Stromal cell of bone marrow (primary cell): ENCODE measurements at regions not wholly inside any gene's neighbourhood (a gene's known extent, or its start where the extent isn't known, plus 50 kb on each side); places are given as distances from the start of the nearest gene placed in this dataset.

Source experiments
- DNase-seq: peaks from one replicate; pipeline ENCODE4 v3.0.0-alpha.2; 2012; ENCODE audit warnings: low read depth

DNA sequence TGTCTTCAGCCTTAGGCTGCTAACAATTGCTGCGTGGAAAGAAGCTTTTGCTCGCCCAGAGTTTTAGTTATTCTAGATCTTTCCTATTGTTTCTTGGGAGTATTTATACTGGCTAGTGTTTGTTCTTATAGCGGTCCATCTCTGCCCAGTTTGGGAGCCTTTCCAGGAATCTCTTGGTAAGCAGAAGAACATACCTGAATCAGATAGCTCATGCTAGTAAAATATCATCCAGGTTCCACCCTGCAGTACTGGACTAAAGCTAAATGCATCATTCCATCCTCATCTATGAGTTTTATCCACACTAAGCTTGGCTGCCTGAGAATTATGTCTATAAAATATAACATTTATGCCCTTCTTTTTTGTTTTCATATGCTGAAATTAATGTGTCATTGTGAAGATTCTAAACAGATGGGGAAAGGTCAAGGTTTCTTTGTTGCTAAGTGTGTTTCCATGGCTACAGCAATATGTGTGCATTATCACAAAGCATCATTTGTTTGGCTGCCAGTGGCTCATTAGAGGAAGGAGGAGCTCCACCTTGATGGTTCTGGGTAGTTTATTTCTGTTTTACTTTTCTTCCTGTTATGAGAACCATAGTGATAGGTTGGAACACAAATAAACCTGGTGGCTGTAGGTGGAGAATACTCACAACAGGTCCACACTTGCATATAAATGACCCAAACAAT, 182.8 kb downstream of the PIK3C3 start:
- no peak for DNase-seq

DNA sequence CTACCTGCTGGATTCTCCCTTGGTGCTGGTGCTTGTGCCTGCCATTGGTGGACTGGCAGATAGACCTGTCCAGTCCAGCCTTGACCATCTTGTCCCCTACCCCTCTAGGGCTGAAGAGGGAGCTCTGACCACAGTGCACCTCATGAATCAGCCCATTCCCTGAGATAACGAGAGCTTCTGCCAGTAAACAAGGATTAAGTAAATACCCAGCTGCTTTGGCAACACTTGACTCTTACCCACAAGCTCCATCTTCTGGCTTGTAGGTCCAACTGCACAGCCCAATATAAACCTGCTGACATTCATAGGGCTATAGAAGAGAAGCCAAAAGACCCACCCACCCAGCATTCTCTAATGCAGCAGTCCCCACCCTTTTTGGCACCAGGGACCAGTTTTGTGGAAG, 186.4 kb downstream of the PIK3C3 start:
- DNase-seq = no peak

DNA sequence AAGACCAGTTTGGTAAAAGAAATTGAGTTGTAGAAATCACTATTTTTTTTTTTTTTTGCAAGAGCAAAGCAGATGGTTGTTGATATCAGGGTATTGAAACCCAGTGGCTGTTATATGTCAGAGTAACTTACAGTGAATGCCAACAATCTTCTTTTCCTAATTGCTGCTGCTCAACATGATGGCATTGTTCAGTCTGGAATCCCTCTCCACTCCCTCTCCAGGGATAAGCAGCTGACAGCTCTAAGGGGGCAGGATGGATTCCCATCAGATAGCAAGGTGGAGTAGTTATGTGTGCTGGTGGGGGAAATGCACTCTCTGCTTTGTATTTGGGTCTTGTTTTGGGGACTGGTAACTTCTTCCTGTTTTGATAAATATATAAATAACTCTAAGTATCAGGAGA, 200.0 kb downstream of the PIK3C3 start:
- no peak for DNase-seq

DNA sequence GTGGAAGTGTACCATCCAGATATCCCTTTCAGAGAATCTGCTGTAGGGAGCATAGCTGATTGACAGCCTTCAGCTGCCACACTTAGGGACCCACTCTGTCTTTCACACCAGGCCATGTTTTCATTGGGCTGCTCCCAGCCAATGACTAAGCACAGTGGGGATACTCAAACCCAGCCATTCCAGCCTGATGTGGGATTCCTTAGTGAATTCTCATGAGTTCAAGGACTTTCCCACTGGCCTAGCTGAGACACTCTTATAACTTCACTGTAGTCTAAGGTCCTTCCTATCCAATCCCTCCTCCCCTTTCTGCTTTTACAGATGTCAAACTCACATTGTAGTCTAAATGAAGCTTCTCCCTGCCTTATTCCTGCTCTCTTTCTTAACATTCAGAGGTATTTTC, 201.2 kb downstream of the PIK3C3 start:
- no peak for DNase-seq

DNA sequence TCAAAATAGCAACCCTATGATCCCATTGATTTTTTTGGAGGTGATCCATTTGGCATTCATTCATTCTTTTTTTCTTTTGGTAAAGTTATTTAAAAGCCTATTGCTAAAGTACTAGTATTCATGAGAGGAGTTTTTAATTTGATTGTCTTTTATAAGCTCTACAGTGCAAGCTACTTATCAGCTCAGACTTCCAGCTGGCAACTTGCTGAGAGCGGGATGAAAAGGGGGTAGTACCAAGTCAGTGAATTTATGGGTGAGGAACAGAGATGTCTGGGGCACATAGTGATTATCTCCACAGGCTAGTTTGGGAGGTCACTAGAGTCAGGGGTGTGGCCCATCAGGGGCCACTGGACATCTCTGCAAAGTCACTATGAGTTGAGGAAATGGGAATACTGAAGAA, 202.4 kb downstream of the PIK3C3 start:
- DNase-seq = no peak

DNA sequence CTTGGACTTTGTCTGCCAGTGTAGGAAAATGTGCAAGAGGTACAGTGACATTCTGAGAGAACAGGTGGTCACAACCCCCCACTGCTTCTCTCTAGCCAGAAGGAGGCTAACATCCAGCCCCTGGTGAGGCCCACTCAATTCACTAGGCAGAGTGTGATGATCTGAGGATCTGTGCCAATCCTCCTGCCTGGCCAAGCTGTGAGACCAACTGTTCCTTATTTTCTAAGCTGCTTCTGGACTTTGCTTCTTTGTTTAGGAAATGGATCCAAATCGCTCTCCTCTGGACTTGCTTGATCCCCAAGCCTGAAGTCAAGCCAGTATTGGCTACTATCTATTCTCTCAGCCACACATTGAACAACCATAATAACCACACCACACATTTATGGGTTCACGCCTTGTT, 202.8 kb downstream of the PIK3C3 start:
- no peak for DNase-seq

DNA sequence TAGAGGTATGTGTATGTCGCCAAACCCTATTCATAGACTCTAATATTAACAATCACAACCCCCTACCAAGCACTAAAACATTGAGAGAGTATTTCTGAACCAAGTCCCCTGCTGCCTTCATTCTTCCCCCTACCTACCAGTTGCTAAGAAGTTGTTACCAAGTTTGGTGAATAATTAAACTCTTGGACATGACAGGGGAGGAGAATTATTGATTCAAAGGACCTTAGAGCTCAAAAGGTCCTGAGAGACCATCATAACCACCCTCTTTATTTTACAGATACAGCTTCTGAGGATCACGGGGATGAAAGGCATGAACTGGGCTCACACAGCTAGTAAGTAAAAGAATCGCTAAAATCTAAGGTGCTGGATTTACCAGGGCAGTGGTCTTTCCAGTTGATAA, 204.1 kb downstream of the PIK3C3 start:
- DNase-seq = no peak

DNA sequence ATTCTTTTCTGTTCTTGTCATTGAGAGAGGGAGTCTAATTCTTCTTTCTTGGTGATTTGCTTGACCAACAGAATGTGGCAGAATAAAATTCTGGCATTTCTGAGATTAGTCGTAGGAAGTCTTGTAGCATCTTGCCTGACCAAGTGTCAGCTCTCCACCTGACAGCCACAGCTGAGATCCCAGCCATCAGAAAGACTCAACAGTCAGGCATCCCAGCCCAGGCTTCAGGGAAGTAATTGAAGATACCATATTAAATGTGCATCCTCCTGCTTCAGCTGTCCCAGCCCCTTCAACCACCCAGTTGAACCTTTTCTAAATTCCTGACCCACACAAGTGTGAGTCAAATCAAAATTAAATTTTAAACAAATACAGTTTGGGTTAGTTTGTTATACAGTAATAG, 208.3 kb downstream of the PIK3C3 start:
- no peak for DNase-seq

DNA sequence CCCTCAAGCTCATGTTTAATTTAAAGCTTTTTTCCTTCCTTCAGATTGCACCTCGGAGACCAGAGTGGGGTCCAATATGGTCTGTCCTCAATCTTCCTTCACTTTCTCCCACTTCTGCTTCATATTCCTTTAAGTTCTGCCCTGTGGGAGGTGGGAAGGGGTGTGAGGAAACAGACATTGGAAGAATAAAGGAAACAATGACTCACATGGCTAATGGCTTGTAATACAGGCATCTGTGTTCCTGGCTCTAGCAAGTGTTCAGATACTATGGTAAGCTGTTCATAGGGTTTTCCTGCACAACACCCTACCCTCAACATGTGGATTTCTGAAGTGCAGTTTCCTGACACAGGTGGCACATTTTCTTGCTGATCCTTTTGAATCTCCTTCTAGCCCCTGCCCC, 209.5 kb downstream of the PIK3C3 start:
- no peak for DNase-seq

DNA sequence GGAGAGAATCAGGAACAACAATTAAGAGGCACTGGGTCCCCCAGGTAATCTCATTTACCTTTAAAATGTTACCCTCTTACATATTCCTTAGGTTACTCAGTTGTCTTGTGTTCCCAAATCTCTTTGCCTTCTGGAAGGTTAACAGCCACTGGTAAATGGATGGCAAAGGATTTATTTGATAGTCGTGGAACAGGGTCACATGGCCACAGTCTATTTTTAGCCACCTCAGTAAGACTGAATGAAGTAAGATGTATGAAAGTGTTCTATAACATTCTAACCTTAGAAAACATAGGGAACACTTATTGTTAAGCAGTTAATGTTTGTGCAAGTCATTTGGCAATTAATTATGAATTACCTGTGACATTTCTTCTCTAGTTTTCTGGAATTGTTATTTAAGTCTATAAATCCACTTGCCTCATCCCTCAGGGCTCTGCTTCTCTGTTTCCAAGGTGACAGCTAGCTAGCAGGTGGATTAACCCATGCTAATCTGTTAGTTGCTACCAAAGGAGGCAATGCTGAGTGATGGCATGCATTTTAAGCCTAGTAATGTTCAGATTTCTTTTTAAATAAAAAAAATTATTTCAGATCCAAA, 211.0 kb downstream of the PIK3C3 start:
- DNase-seq = no peak

DNA sequence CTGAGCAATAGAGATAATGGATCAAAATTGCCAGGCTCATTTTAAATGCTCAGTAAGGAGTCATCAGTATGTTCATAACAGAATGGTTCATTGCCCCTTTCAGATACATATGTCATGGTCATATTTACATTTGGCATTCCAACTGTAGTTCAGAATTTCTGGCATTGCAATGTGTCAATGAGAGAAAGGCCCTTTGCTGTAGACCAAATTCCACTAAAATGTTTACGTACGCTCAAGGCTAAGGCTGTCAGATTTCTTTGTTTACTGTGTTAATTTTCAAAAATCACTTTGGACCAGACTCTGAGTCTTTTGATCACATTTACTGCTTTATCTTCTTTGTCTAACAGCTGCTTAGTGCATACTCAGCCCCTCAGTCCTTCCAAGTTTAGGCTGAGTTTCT, 213.5 kb downstream of the PIK3C3 start:
- DNase-seq = no peak

DNA sequence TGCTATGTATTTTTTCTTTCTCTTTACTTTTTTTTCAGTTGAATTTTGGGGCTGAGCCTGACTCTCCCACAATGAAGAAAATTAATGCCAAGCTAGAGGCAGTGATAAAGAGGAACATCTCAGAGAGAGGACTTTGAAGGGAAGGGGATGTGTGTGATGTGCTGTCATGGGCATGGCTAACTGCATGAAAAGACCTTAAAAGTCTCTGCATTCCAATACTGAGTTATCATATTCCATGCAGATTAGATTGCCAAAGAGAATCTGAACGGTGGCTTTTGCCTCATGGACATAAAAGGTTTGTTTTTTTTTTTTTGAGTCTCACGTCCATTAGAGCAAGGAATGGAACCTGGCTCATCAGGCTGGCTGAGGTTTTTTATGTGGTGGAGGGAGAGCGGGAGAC, 213.9 kb downstream of the PIK3C3 start:
- DNase-seq = no peak

DNA sequence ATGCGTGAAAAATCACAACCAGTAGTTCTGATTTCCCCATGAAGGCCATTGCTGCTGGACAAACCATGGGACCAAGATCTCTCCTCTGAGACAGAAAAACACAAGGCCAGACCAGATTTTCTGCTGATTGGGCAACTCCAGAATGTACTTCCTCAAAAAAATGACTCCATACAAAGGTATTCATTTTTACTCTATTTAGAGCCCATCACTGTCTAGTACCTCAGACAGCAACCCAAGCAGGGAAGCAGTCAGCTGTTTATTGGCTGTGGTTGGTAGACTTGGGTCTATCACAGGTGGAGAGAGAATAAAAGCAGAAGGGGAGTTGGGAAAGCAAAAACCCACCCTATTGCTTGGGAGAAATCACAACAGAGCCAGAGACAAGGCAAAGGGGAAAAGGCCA, 219.9 kb downstream of the PIK3C3 start:
- no peak for DNase-seq

DNA sequence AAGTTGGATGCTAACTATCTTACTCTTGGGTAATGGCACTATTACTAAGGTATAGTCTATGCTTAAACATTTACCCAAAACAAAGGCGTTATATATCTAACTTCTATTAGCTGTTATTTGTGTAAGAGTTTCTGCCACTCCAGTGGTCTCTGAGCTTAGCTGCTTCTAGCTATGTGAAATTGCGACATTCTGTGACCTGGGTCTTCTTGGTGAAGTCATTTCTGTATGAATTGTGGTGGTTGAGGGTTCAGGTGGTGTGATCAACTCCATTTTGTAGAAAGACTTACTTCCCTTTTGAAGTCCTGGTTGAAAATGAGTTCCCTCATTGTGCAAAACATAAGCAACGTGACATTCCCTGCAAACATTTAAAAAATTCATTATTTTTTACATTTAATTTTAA, 221.6 kb downstream of the PIK3C3 start:
- DNase-seq = no peak

DNA sequence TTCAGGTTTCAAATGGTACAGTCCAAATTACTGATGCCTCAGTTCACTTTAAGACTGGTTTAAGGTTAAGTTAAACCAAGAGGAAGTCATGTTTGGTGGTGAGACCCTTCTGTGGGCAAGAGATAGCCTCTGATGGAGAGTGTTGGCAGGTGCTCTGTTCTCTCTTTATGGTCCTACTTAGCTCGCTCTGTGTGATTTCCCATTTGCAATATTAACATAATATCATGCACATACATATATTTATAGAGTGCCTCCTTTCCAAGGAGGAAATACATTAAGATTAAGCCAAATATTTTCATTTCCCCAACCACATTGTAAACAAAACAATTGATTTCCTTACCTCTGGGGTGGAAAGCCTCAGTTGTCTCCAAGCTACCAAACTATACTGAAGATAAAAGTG, 222.4 kb downstream of the PIK3C3 start:
- no peak for DNase-seq

DNA sequence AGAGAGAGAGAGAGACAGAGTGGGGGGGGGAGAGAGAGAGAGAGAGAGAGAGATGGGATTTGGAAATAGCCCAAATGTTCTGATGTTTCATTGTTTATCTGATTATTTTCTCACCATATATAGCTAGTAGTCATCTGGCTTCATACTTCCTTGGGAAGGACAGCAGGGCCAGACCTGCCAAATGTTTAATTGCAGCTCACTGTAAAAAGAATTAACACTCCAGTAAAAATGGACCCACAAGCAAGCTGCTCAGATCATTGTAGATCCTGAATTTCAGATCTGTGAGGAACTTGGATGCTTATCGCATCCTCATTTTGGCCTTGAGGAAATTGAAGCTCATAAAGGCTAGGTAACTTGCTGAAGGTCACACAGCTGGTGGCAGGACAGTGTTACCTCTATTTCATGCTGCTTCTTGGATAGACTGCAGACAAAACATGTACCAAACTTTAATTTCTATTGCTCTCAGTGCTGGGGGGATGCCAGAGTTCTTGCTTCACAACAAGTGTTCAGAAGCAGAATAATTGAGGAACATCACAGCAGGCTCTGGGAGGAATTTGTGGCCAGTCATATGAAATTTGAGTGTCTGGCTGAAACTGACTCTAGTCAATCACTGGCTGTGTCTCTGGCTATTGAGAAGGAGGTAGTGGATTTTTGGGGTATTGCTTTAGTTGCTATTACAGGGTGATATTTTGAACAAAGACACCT, 223.5 kb downstream of the PIK3C3 start:
- DNase-seq = no peak

DNA sequence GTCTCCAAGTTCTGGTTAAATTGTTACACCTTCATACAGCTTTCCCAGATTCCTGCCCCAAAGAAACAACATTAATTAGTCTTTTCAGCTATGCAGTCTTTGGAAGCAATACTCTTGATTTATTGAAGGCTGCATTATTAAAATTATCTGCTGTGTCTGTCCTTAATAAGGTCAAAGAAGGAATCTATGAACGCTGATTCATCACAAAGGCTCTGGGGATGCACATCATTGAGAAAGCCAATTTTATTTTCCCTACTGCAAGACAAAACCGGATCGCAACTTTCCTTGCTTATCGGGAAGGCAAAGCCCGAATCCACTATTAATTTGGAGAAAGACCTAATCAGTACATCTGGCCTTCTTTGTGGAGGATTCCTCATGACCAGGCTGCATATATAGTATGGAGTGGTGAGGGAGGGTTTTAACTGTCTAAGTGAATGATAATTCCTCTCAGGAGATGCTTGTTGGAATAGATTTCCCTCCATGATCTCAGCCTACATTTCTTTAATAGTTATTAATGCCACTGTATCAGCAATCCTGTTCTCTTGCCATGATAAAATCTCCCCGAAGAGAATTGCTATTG, 224.6 kb downstream of the PIK3C3 start:
- DNase-seq = no peak

DNA sequence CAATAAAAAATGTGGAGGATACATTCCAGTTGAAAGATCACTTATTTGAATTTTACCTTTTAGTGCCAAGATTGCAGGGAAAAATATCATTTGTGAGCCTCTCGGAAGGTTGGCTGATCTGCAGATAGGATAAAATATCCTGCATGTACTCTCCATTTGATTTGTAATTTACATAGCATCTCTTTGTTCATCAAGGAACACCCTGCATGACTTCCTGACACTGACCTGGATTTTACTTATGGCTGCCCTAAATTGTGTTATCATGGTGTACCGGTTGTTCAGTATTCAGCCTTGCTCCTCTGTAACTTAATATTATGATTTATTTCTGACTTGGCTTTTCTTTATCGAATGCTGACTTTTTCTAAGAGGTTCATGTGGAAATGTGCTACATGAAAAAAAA, 226.4 kb downstream of the PIK3C3 start:
- no peak for DNase-seq

DNA sequence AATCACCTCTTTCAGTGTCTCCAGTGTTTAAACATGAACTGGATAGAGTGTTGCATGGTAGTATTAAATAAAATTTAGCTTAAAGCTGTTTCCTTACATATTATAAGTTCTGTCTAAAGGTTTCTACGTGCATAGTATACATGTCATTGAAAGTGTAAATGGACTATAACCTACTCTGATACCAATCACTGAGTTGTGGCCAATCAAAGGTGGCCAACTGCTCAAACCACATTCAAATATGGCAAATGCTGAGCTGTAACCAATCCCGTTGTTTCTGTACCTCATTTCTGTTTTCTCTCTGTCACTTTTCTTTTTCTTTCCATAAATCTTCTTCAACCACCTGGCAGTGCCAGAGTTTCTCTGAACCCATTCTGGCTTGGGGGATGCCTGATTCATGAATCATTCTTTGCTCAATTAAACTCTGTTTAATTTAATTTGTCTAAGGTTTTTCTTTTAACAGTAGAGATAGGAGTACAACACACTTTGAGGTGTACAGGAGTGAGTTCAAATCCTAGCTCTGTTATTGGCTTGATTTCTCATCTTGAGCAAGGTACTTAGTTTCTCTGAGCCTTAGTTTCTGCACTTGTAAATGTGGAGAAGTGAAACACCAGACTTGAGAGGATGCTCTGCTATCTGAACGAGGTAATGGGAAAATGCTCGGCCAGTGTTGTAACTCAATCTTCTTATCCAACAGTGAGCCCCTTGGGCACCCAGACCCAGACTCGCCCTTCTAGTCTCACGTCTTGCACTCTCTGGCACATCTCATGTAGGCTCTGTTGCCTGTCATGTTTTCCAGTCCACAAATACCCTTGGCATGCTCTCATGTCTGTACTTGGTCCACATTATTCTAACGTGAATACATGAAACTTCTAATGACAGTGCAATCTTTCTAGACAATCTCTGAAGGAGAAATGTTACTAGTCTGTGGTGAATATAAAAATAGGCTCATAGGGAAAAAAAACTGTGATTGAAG, 228.0 kb downstream of the PIK3C3 start:
- peak; percentile 30 for DNase-seq

DNA sequence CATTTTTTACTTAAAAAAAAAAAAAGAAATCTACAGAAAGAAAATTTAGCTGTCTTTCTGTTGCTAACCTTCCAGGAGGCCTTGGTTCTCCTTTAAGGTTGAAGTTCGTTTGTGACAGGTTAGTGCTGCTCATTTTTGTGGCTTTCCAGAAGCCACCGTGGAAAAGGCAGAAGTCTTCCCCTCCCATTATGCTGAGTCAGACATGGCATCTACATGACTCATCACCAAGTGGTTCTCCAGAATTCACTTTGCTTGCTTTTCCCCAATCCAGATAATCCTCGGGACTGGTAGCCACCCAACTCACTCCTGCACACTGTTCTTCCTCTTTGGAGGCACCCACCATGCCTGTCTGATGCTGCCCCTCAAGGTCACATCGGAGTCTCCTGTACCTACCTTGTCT, 228.7 kb downstream of the PIK3C3 start:
- peak; percentile 65 for DNase-seq

DNA sequence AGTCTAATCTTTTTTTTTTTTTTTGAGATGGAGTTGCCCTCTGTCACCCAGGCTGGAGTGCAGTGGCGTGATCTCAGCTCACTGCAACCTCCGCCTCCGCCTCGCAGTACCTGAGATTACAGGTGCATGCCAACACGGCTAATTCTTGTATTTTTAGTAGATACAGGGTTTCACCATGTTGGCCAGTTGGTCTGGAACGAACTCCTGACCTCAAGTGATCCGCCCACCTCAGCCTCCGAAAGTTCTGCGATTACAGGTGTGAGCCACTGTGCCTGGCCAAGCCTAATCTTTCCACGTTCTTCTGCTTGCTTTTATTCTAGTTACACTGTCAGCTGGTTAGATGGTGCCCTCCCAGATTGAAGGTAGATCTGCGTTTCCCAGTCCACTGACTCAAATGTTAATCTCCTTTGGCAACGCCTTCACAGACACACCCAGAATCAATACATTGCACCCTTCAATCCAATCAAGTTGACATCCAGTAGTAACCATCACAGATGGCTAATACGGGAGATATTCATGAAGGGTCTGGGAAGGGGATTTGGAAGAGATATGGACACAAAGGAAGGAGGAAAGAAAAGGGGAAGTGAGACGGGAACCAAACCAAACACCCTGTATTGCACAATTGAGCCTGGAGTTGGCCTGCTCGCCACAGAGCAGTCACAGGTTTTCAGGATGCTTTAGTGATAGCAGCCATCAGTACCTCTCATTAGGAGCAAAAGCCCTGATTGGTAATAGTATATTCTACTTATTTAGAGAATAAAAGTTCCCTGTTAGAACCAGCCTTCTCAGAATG, 229.8 kb downstream of the PIK3C3 start:
- no peak for DNase-seq
